GM18520 (cell line): ENCODE measurements at regions not wholly inside any gene's neighbourhood (a gene's known extent, or its start where the extent isn't known, plus 50 kb on each side); places are given as distances from the start of the nearest gene placed in this dataset.

Experiments
- ATAC-seq: cut with Tn5 transposase; IDR thresholded peaks from one replicate; pipeline ENCODE4 v1.9.1; 2021; ENCODE audit not compliant: unreplicated experiment

DNA sequence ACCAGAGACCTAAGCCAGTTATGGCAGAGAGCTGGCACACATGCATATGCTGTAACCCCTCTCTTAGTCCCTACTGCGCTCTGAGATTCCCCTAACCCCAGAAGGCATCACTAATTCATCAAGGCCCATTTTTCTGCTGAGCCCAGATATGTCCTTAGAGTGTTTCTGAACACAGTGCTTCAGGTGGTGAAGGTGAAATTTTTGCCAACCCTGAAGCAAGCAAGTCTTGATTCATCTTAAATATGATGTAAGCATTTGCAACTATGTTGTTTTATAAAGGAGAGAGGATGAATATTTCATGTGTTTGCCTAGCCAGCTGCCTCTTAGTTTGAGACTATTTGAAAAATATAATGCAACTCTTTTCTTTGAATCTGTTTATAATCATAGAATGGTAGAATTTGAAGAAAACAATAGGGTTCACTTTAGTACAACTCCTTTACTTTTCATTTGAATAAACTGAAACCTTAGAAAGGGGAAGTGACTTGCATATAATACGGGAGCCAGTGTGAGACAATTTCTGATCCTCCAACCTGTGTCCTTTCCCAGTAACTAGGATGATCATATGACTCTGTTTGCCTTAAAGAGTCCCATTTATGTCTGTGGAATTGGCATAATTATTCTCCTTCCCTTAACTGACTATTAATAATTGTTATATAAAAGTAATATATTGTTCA is 194.3 kb upstream of the MTNR1B start:
- no peak for ATAC-seq

DNA sequence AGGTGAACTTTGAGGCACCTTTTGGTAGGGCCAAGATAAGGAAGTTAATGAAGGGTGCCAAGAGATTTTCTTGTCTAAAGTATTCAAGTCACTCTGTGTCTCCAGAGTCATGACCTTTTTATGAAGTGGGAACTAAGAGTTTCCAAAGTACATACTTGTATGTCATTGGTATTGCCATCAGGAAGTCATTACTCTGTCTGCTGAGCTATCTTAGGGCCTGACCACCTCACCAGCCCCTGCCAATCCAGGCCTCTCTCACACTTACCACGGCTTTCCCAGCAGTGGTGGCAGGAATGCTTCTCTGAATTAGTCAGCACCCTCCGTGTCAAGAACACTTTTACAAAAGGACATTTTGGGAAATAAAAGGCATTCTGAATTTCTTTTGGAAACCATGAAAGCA is 192.8 kb upstream of the MTNR1B start:
- ATAC-seq, result no peak

DNA sequence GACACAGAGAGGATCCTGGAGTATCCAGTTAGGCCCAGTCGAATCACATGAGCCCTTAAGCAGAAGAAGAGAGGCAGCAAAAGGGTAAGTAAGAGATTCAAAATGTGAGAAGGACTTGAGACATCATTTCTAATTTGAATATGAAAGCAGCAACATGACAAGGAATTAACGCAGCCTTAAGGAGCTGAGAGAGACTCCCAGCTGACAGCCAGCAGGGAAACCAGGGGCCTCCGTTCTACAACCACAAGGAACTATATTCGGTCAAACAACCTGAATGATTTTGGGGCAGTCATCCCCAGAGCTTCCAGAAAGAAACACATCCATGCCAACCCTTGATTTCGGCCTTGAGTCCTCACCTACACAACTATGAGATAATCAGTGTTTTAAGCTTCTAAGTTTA is 189.7 kb upstream of the MTNR1B start:
- ATAC-seq, result no peak

DNA sequence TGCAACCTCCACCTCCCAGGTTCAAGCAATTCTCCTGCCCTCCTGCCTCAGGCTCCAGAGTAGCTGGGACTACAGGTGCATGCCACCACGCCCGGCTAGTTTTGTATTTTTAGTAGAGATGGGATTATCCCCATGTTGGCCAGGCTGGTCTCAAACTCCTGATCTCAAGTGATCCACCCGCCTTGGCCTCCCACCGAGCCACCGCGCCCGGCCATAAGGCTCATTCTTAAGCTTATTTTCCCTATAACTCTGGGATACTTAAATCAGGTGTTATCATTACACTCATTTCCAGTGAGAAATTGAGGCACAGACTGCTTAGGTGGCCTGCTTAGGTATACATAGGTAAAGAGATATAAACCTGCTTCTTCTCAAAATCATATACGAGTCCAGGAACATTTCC is 188.3 kb upstream of the MTNR1B start:
- no peak for ATAC-seq

DNA sequence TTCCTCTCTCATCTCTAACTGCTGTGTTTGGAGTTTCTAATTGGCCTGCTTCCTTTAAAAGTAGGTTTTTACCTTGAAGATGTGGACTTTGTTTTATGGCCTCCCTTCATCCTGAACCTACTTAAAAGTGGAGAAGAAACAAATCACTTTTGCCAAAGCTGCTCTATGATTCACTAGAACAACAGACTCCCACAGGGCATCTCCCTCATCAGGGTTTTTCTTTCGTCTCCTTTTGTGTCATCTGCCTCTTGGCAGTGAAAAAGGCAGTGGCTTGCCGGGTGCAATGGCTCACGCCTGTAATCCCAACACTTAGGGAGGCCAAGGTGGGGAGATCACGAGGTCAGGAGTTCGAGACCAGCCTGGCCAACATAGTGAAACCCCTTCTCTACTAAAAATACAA is 186.6 kb upstream of the MTNR1B start:
- ATAC-seq, result no peak

DNA sequence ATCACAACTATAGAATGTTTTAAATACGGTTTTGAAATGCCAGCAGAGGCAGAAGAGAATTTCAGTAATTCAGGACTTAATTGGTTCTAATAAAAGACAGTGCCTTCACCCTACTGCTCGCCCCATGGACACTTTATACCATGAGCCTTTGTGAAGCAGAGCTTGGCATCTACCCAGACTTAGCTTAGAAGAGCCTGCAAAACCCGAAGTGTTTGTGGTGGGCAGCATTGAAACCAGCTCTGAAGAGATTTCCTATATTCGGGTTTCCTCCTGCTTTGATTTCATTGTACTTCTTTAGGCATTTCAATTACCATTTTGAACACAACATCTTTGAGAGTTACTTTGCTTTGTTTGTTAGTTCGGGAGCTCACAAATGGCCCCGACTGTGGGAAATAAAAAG is 185.1 kb upstream of the MTNR1B start:
- ATAC-seq, result no peak

DNA sequence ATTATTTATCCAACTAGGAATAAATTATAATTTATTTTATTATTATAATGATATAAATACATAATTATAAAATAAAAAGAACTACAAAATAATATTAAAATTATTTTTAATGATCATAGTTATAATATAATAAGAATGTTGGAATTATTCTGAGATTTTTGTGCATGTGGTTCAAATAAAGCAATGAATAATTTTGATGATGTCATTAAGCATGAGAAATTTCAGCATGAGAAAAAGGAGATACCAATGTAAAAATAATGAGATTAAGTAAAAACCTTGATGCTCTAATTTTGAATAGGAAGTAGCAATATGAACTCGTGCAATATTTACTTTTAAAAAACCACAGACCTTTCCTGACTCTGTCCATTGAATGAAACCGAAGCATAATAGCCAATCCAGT is 181.8 kb upstream of the MTNR1B start:
- no peak for ATAC-seq

DNA sequence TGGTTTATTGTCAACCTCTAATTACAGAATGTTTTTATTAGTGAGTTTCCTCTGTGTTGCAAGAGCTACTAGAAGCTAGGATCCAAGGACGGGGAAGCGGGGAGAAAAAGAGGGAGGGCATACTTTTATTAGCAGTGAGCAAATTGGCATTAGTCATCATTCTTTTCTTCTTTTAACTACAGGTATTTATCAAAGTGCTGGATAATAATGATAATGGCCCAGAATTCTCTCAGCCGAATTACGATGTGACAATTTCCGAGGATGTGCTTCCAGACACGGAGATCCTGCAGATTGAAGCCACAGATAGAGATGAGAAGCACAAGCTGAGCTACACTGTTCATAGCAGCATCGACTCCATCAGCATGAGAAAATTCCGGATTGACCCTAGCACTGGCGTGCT is 179.7 kb upstream of the MTNR1B start:
- ATAC-seq, result no peak

DNA sequence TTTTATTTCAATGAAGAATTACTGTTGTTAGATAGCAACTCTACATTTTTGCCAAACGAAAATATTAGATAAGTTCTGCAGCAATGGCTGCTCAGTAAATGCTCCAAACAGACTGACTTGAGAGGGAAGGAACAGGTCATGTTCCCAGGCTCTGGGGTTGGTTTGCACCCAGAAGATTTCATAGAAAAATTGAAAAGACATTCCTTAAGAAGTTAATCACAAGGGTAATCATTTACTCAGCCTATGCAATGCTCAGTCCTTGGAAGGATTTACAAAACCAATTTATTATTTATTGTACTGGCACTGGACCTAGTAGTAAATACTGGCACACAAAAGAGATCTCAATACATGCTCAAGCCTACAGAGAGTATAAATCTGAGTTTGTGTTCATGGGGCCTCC is 179.1 kb upstream of the MTNR1B start:
- no peak for ATAC-seq

DNA sequence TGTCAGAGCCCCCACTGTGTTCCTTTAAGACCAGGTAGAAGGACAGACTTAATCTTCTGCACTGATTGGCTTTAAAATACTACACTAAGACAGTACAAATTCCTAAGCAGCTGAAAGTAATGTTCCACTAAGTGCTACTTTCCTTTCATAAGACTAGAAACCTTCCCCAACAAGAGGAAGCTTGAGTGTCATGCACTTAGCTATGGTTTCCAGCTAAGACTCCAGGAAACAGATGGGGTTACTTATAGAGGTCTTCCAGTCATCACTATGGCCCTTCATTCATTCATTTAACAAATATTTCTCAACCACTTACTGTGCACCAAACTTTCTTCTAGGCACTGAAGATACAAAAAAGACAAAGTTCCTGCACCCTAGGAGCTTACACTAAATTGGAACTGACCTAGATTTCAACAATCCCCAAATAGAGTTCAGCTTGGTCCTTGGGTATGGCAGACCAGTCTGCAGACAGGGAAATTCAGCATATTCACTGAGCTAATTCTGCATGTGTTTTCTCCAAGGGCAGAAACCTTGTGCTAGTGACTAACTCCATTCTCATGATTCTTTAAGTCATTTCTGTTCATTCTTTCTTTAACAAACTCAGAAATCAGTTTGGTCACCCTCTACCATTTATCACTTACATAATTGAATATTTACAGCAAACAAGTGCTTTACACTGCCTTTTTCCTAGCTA is 178.4 kb upstream of the MTNR1B start:
- ATAC-seq, result no peak

DNA sequence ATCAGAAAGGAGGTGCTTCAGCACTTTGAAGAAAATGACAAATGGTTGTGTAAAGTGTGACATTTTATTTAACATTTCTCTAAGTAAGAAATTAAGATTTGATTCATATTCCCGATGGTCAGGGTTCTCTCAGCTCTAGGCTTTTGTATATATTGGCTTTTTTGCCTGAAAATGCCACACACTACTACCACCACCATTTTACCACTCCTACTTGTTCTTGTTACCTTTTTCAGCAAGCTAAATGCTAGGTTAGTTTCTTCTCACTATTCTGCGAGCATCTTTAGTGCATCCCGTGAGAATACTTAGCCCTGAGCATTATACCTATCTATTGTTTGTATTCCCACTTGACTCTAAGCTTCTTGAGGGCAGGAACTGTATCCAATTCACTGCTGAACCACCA is 177.6 kb upstream of the MTNR1B start:
- ATAC-seq, result no peak

DNA sequence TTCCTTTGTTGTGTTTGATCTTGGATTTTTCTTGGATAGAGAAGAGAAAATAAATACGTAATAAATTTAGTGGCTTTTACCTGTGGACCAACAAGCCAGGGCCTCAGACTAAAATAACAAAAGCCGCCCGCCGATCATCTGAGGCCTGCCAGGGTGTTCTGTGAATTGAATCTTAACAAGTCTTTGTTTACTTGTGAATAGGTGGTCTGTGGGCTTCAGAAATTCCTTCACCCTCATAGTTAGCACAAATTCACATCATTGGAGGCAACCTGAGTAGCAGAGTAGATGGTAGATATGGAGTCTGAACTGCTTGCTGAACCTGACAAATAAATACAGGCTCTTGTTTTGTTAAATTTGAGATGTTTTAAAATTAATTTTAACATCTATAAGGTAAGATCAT is 176.3 kb upstream of the MTNR1B start:
- ATAC-seq, result no peak

DNA sequence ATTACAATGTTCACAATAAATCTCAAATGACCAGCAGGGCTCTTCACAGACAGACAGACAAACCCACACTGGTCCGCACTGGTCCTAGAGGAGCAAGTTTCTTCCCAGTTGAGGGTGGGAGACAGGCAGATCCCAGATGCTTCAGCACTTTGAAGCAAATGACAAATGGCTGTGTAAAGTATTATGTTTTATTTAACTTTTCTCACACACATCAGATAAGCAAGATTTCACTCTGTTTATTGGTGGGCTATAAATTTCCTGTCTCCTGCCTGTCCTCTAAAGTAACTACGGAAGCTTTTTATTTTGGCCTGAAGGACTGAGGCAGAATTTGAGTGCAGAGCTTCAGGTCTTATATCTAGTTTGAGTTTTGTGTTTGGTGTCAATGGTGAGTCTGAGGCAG is 174.7 kb upstream of the MTNR1B start:
- ATAC-seq, result no peak

DNA sequence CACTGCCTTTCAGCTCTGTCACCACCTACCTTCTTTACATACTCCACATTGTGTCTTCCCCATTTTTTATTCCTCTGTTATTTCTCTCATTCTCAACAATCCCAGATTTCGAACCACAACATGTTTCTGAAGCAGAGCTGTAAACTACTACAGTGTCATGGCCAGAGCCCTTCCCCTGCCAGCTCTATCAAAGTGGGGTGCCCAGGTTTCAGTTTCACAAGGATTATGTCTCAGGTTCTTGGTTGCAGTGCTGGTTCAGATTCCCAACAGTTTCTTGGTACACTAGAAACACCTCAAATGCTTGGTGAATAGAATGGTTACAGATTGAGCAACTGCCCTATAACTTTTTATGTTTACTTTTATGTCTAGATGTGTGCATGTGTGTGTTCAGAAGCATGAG is 172.7 kb upstream of the MTNR1B start:
- ATAC-seq, result no peak

DNA sequence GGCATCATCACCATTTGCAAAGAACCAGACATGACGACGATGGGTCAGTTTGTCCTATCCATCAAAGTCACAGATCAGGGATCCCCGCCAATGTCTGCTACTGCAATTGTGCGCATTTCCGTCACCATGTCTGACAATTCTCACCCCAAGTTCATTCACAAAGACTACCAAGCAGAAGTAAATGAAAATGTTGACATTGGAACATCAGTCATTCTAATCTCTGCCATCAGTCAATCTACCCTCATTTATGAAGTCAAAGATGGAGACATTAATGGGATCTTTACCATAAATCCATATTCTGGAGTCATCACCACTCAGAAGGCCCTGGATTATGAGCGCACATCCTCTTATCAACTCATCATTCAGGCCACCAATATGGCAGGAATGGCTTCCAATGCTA is 171.6 kb upstream of the MTNR1B start:
- no peak for ATAC-seq

DNA sequence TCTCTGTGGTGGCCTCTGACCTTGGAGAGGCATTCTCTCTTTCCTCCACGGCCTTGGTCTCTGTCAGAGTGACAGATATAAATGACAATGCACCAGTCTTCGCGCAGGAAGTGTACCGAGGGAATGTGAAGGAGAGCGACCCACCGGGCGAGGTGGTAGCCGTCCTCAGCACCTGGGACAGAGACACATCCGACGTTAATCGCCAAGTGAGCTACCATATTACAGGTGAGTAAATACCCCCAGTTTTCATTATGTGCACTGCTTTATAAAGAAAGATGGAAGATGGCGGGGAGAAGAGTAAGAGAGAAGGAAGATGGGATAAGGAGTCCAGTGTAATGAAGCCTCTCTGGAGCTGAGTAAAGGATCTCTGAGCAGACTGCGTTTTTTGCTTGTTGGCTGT is 167.8 kb upstream of the MTNR1B start:
- ATAC-seq, result no peak

DNA sequence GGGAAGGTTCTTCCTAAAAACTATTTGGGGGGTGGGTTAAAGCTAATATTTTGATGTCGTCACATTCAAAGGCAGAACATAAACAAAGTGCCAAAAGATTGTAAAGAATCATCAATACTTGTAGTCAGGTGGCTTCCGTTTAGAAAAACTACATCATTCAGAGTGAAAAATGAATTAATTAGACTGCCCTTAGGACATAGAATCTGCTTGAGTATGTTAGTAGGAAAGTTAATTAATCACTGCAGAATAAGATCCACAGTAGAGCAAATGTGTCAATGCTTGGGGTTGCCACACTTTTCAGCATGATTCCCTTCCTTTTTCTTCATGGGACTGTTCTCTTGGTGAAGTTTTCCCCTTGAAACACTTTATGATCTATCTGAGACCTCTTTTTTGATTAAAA is 166.8 kb upstream of the MTNR1B start:
- ATAC-seq, result no peak

DNA sequence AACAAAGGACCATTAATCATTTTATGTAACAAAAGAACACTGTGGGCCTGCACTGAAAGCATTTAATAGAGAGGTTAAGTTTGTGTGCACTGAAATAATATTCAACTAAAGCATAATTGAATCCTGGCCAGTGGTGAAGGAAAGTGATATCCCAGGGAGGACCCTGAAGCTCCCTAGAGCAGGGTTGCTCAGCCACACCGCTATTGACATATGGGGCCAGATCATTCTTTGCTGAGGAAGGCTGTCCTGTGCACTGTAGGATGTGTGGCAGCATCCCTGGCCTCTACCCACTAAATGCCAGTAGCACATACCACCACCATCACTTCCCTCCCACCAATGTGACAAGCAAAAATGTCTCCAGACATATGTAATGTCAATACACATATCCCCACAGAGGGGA is 166.1 kb upstream of the MTNR1B start:
- no peak for ATAC-seq

DNA sequence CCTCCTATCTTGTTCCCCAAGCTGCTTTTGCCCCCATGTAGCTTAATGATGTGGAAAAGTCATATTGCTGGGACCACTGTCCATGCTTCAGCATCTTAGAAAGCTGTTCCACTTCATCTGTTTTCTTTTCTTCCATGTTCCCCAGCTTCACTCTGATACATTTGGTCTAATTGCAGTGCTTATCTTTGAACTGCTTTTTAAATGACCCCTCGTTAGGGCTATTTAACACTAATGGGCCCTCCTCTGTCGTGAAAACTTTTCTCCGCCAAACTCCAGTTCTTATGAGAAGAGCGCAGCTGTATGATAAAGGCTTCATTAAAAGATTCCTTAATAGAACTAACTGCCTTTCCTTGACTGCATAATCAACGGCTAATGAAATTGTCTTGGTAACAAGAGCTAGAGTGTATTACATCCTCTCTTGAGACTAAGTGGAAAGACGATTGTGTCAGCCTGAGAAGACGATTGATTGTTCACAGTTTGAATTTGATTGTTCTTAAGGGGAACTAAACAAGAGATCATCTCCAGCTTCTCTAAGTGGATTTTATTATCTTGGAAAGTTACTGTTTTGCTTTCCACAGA is 165.0 kb upstream of the MTNR1B start:
- no peak for ATAC-seq

DNA sequence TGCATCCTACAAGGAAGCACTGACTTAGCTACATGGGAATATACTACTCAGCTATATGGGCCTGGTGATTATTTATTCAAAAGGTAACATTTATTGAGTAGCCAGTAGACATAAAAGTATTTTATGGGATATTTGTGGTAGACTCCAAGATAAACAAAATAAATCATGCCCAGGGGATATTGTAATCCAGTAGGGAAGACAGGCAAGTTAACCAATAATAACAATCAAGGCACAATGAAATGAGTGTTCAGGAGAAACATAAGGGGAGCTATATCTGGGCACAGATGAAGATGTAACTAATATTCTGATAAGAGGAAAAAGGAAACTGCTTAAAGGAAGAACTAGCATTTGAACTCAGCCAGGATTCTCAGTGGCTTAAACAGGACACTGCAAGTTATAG is 161.4 kb upstream of the MTNR1B start:
- ATAC-seq, result no peak

DNA sequence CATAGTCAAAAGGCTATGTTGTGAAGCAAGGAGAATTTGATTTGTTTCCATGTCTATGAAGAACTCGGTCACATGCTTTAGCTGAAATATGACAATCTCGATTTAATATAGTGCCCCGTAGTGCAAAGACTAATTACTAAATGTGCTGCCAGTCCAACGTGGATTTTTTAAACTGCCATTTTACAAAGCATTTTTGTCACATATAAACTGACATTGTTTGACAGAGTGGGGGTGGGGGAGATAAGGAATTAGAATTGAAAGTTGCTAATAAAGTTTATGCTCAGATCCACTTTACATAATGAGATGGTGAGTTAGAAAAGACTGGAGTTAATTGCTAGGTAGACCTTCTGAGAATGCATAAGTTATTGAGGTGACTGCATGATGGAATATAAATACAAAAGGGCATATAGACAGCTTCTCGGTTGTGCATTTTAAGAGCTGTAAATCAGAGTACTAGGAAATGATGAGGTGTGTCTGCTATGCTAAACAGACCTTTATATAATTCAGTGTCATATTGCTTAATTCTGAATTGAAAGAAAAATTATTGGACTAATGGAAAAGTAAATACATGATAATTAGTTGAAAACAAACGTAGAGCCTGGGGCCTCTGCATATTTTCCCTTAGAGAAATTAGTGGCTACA is 158.9 kb upstream of the MTNR1B start:
- no peak for ATAC-seq

DNA sequence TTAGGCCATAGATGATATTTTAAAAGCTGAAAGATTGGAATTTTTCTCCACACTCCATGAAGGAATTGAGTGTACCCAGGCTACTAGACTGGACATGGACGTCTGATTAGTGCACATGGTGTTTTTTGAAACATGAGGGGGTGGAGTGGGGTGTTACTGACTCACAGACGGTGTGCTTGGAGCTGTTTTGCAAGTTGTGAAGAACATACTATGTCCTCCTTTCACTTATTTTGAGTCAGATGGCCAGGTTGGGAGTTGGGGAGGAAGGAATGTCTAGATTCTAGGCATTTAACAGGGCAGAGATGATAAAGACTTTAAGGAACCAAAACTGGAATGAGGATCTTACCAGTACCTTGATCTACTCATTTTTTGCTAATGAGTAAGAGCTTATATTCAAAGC is 158.1 kb upstream of the MTNR1B start:
- ATAC-seq, result no peak
